Esophagus muscularis mucosa (tissue), 4 donors: ENCODE measurements at regions not wholly inside any gene's neighbourhood (a gene's known extent, or its start where the extent isn't known, plus 50 kb on each side); places are given as distances from the start of the nearest gene placed in this dataset.

Source experiments
- DNase-seq: peaks from one replicate; pipeline ENCODE4 v3.0.0-alpha.2; 2017; ENCODE audit errors: extremely low spot score
- H3K27ac ChIP-seq, 4 donors: fragments of 200-600 bp; sonication (generic); replicated peaks in 1 of 4; 1 replicate in 3 of 4; 2 replicates in 1 of 4; pipeline ENCODE4 v1.5.1; 2016 to 2019; ENCODE audit warnings: mild to moderate bottlenecking in 1 of 4
- H3K27me3 ChIP-seq, 4 donors: fragments of 200-600 bp; sonication (generic); one replicate each; pipeline versions ENCODE4 v1.5.1 to v1.6.0; 2016 to 2019
- H3K36me3 ChIP-seq, 4 donors: fragments of 200-600 bp; sonication (generic); one replicate each; pipeline ENCODE4 v1.5.1; 2016 to 2019
- H3K4me1 ChIP-seq, 4 donors: fragments of 200-600 bp; sonication (generic); one replicate each; pipeline ENCODE4 v1.5.1; 2016 to 2019
- H3K4me3 ChIP-seq, 4 donors: fragments of 200-600 bp; sonication (generic); 1 replicate in 2 of 4; 2 replicates in 2 of 4; pipeline ENCODE4 v1.5.1; 2016 to 2019; ENCODE audit warnings: mild to moderate bottlenecking in 4 of 4, moderate library complexity in 1 of 4
- H3K9me3 ChIP-seq, 4 donors: fragments of 200-600 bp; sonication (generic); 1 replicate in 3 of 4; 2 replicates in 1 of 4; pipeline ENCODE4 v1.5.1; 2016 to 2019
- EP300 ChIP-seq: sonication (generic); formaldehyde crosslinking; IDR thresholded peaks from one replicate; pipeline ENCODE4 v1.6.1; 2017; ENCODE audit warnings: antibody characterized with exemption
- POLR2A ChIP-seq: fragments of 450-650 bp; IDR thresholded peaks from one replicate; pipeline ENCODE4 v1.6.1; 2017; ENCODE audit warnings: antibody characterized with exemption, moderate library complexity, mild to moderate bottlenecking, low read depth
- POLR2AphosphoS5 ChIP-seq, 2 donors: sonication (generic); formaldehyde crosslinking; IDR thresholded peaks; one replicate each; pipeline ENCODE4 v1.6.1; 2017; ENCODE audit warnings: antibody characterized with exemption in 2 of 2
- WGBS: methylation state at CpG from one replicate; pipeline ENCODE4 v1.1.5; 2018; 5-methylcytosine and 5-hydroxymethylcytosine counted together
- intact Hi-C: fragments of 100-400 bp; cut with DNase I; formaldehyde crosslinking; loops from one replicate; pipeline ENCODE4 v1.15.1; 2023
- TF ChIP-seq, protein P1 (sequence below), 3 experiments: fragments of 200-600 bp in 2 of 3; fragments of 450-650 bp in 1 of 3; sonication (generic) in 2 of 3; IDR thresholded peaks; one replicate each; pipeline ENCODE4 v1.5.1; 2017 to 2019; ENCODE audit warnings: antibody characterized with exemption in 3 of 3, mild to moderate bottlenecking in 2 of 3, moderate library complexity in 1 of 3

DNA sequence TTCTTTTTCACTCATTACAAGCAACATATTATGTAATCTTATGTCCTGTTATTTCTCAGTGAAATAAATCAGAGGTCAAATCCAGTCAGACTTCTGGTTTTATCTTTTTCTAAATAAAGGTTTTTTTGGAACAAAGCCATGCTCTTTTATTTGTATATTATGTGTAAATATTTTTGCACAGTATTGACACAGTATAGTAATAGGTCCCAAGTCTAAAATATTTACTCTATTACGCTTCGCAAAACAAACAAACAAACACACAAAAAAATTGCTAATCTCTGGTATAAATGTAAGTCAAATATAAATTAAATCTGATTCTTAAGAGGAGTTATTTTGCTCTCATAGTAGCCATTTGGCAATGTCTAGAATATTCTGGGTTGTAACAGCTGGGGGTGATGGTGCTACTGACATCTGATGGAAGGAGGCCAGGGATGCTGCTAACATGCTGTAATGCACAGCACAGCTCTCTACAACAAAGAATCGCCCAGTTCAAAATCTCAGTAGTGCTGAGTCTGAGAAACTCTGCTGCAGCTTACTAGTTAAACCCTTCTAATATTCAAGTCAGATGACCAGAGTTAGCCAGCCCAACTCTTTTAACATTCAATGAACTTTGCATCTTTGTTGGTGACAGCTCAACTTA is 602.1 kb downstream of the RAB28 start:
- TF ChIP-seq POLR2A (no peak), POLR2AphosphoS5 (IDR thresholded peaks at IDR 0.05) (no peak), EP300 (no peak)
- TF ChIP-seq, protein P1, sequence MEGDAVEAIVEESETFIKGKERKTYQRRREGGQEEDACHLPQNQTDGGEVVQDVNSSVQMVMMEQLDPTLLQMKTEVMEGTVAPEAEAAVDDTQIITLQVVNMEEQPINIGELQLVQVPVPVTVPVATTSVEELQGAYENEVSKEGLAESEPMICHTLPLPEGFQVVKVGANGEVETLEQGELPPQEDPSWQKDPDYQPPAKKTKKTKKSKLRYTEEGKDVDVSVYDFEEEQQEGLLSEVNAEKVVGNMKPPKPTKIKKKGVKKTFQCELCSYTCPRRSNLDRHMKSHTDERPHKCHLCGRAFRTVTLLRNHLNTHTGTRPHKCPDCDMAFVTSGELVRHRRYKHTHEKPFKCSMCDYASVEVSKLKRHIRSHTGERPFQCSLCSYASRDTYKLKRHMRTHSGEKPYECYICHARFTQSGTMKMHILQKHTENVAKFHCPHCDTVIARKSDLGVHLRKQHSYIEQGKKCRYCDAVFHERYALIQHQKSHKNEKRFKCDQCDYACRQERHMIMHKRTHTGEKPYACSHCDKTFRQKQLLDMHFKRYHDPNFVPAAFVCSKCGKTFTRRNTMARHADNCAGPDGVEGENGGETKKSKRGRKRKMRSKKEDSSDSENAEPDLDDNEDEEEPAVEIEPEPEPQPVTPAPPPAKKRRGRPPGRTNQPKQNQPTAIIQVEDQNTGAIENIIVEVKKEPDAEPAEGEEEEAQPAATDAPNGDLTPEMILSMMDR (IDR thresholded peaks at IDR 0.05) = no peak
- Histone ChIP-seq H3K4me1 (no peaks in the 10 kb centered on the region), H3K4me3 (no peak overlapping the region), H3K36me3 (no peaks in the 10 kb centered on the region), H3K9me3 (no peaks in the 10 kb centered on the region), H3K27ac (no peak overlapping the region), H3K27me3 (no peaks in the 10 kb centered on the region)
- 68% methylated on average over 3 of the region's 3 CpGs for WGBS
- intact Hi-C loops = no loop called here
- DNase-seq = no peak

DNA sequence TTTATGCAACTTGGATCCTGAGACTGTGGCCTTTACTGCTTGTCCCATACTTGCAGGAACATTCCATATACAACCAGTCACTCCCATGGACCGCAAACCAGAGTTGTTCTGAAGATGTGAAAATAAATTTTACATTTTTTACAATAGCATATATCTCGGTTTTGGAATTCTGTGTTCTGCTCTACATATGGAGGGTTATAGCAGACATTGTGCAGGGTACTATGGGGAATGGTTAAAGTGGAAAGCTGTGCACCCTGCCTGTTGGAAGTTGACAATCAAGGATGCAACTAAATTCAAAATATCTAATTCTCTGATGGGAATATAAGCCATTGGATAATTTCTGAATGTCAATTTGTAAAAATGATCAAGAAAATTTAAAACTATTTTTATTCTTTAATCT is 603.3 kb downstream of the RAB28 start:
- 90% methylated on average over 2 of the region's 2 CpGs for WGBS
- no peaks in the 10 kb centered on the region for H3K36me3 ChIP-seq
- no peak for DNase-seq
- TF ChIP-seq POLR2AphosphoS5 (IDR thresholded peaks at IDR 0.05) (no peak), EP300 (no peak), POLR2A (no peak)
- TF ChIP-seq, protein P1 (IDR thresholded peaks at IDR 0.05) = no peak
- no peaks in the 10 kb centered on the region for H3K4me1 ChIP-seq
- peaks cover 0 to 4% (median 0%) of the 10 kb centered on the region in 4 donors for H3K9me3 ChIP-seq
- H3K4me3 ChIP-seq = no peak overlapping the region
- no peak overlapping the region for H3K27ac ChIP-seq
- no peaks in the 10 kb centered on the region for H3K27me3 ChIP-seq
- intact Hi-C loops = no loop called here

DNA sequence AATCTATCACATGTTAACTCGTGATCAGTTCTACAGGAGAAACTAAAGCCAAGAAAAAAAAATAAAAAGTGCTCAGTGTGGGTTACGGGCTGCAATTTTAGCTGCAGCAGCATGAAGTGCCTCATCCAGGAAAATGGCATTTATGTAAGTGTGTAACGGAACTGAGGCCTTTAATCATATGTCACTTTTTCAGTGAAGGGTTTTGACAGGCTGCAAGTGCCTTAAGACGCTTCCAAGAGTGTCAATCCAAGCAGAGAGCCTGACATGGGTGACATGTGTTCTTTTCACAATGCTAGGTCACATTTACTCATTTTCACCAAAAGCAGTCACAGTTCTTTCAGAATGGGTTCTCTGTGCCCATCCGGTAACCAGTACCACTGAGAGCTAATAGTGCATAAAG is 604.6 kb downstream of the RAB28 start:
- Histone ChIP-seq H3K27me3 (no peaks in the 10 kb centered on the region), H3K4me3 (no peak overlapping the region), H3K36me3 (no peaks in the 10 kb centered on the region), H3K9me3 (peaks cover 0 to 4% (median 0%) of the 10 kb centered on the region in 4 donors), H3K4me1 (no peaks in the 10 kb centered on the region), H3K27ac (no peak overlapping the region)
- 65% methylated on average over 5 of the region's 5 CpGs for WGBS
- TF ChIP-seq, protein P1 (IDR thresholded peaks at IDR 0.05) = no peak
- TF ChIP-seq POLR2A = no peak
- no peak for TF ChIP-seq POLR2AphosphoS5 (IDR thresholded peaks at IDR 0.05)
- TF ChIP-seq EP300 = no peak
- DNase-seq = no peak
- intact Hi-C loops = no loop called here

DNA sequence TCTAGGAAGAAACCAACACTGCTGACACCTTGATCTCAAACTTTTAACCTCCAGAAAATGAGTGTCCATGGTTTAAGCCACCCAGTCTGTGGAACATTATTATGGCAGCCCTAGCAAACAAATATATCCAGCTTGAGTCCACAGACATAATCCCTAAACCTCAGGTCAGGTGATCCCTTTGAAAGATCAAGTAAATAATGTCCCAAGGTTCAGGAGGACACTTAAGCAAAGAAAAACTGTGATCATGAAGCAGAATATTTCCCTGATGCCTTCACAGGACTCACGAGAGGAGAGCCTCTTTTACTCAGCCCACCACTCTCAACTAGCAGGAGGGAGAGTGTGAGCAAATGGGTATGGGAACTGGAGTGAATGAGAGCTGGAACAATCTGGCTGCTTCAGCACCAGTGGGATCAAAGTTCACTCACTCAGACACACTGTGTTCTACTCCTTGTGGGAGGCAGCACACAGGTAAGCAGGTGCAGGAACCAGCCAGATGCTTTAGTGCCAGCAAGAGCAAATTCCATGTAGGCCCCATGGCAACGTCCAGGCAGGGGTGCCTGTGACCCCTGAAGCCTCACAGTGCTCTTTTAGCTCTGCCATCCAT is 608.4 kb downstream of the RAB28 start:
- H3K27me3 ChIP-seq = no peaks in the 10 kb centered on the region
- no peaks in the 10 kb centered on the region for H3K4me1 ChIP-seq
- H3K9me3 ChIP-seq = peaks cover 0 to 4% (median 0%) of the 10 kb centered on the region in 4 donors
- DNase-seq = no peak
- H3K4me3 ChIP-seq = no peak overlapping the region
- TF ChIP-seq EP300 (no peak), POLR2A (no peak), POLR2AphosphoS5 (IDR thresholded peaks at IDR 0.05) (no peak)
- TF ChIP-seq, protein P1 (IDR thresholded peaks at IDR 0.05) = no peak
- WGBS = 85% methylated on average over 2 of the region's 2 CpGs
- H3K36me3 ChIP-seq = no peaks in the 10 kb centered on the region
- no peak overlapping the region for H3K27ac ChIP-seq
- intact Hi-C loops = no loop called here

DNA sequence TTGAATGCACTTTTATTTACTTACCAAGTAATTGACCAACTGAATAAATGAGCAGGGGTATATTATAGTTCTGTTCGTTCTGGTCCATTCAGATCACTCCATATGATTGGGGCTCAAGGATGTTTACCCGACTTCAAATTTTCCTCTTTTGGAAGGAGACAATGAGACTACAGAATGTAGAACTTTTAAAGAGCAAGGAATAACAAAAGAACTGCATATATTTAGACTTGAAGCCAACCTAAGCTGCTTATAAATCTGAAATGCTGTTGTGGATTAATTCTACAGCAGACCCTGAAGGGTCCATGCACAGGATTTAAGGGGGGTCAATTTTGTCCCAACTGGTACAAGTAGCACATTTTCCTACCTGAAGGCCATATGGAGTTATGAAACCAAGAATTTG is 610.8 kb downstream of the RAB28 start:
- DNase-seq = no peak
- Histone ChIP-seq H3K9me3 (peaks cover 0 to 16% (median 0%) of the 10 kb centered on the region in 4 donors), H3K36me3 (no peaks in the 10 kb centered on the region), H3K27ac (no peak overlapping the region), H3K27me3 (no peaks in the 10 kb centered on the region), H3K4me1 (no peaks in the 10 kb centered on the region), H3K4me3 (no peak overlapping the region)
- 75% methylated on average over 2 of the region's 2 CpGs for WGBS
- no peak for TF ChIP-seq POLR2AphosphoS5 (IDR thresholded peaks at IDR 0.05)
- TF ChIP-seq, protein P1 (IDR thresholded peaks at IDR 0.05) = no peak
- no peak for TF ChIP-seq EP300
- TF ChIP-seq POLR2A = no peak
- intact Hi-C loops = no loop called here
